Retinal pigment epithelial cell (primary cell): ENCODE measurements at regions not wholly inside any gene's neighbourhood (a gene's known extent, or its start where the extent isn't known, plus 50 kb on each side); places are given as distances from the start of the nearest gene placed in this dataset.

Source experiments
- DNase-seq: peaks from one replicate; pipeline ENCODE4 v3.0.0-alpha.2; 2010; ENCODE audit warnings: low read depth
- H3K4me3 ChIP-seq: 2 replicates; pipeline ENCODE4 v1.5.1; 2011; ENCODE audit warnings: mild to moderate bottlenecking, low read length, control low read depth, moderate library complexity
- TF ChIP-seq, protein P1 (sequence below): conservative IDR thresholded peaks from 2 replicates; pipeline ENCODE4 v1.5.1; 2011; ENCODE audit warnings: low read depth, low read length, control low read depth, inconsistent platforms

DNA sequence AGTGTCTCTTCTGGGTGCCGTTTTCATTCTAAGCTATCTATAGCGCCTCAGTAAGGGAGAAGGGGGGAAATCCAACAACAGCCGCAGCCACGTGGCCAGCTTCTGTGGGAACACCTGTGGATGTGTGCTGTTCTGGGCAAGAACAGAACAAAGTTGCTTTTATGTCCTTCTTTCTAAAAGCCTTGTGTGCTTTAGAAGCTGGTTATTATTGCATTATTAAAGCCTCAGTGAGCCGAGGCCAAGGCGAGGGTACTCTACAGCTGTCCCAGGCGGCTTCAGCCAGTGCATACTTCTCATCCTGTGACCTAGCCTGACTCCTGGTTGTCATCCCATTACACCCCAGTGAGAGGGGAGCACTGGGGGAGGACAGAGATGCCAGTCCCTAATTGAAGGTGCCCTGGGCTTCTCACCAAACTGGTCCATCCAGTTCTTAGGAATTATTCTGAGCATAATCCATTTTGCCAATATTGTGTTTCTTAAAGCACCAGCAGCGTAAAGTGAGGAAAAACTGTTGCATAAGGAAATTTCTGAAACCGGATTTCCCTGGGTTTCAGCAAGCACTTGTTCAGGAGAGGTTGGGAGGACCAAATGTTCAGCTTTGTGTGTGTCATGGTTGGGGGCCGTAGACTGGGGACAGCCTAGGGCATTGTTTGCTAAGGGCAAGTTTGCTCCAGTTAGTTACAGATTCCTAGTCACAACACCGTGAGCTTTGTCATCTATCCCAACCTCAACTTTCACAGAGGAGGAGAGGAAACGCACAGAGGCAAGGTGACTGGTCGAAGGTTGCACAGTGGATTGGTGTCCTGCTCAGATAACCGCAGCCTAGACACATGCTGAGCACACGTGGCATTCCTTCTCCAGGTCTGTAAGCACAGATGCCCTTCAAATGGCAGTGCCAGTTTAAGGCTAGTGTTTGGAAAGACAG lies 61.0 kb upstream of the ATP1A1 start:
- TF ChIP-seq, protein P1, sequence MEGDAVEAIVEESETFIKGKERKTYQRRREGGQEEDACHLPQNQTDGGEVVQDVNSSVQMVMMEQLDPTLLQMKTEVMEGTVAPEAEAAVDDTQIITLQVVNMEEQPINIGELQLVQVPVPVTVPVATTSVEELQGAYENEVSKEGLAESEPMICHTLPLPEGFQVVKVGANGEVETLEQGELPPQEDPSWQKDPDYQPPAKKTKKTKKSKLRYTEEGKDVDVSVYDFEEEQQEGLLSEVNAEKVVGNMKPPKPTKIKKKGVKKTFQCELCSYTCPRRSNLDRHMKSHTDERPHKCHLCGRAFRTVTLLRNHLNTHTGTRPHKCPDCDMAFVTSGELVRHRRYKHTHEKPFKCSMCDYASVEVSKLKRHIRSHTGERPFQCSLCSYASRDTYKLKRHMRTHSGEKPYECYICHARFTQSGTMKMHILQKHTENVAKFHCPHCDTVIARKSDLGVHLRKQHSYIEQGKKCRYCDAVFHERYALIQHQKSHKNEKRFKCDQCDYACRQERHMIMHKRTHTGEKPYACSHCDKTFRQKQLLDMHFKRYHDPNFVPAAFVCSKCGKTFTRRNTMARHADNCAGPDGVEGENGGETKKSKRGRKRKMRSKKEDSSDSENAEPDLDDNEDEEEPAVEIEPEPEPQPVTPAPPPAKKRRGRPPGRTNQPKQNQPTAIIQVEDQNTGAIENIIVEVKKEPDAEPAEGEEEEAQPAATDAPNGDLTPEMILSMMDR: no peak
- DNase-seq: no peak

GRCh38 chr1:116312681-116313069 lies 60.4 kb upstream of the ATP1A1 start:
- TF ChIP-seq, protein P1: no peak
- DNase-seq: no peak
- no peak overlapping the region for H3K4me3 ChIP-seq

More for the DNA sequence above, 61.0 kb upstream of the ATP1A1 start:
- H3K4me3 ChIP-seq: no peak overlapping the region

DNA sequence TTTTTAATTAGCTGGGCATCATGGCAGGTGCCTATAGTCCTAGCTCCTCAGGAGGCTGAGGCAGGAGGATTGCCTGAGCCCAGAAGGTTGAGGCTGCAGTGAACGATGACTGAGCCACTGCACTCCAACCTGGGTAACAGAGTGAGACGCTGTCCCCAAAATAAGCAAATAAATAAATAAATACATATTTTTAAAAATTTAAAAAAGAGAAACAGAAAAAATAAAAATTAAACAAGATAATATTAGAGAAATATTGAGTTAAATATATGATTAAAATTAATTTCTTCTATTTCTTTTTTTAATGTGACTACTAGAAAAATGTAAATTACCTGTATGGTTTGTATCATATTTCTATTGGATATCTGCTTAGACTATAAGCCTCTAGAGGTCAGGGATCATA lies 59.3 kb upstream of the ATP1A1 start:
- no peak for DNase-seq
- TF ChIP-seq, protein P1: no peak
- no peak overlapping the region for H3K4me3 ChIP-seq

- TF ChIP-seq, protein P1: no peak
- no peak overlapping the region for H3K4me3 ChIP-seq
- DNase-seq: no peak
Observed at GRCh38 chr1:116314305-116314919, 58.6 kb upstream of the ATP1A1 start.

- no peak for DNase-seq
- H3K4me3 ChIP-seq: no peak overlapping the region
- TF ChIP-seq, protein P1: no peak
Observed at GRCh38 chr1:116316373-116316772, 56.7 kb upstream of the ATP1A1 start.

DNA sequence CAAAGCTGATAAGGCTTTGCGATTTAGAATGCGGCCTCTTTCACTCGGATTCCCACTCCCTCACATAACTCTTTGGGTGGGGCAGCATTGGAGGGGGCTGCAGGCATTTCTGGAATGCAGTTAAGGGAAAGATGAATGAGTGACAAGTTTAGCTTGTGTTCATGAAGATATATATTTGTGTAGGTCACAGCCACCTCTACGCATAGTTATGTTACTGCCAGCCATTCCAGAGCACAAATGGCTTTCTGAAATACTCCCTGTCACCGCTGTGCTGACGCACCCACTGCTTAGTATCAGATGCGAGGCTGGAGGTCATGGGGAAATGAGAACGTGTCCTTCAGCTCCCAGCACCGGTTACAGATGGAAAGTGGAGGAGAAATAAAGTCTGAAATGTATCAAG lies 54.1 kb upstream of the ATP1A1 start:
- DNase-seq: peak; percentile 6
- no peak overlapping the region for H3K4me3 ChIP-seq
- TF ChIP-seq, protein P1: no peak
